22Rv1 (cell line): ENCODE measurements at regions not wholly inside any gene's neighbourhood (a gene's known extent, or its start where the extent isn't known, plus 50 kb on each side); places are given as distances from the start of the nearest gene placed in this dataset.

Source experiments
- ZFX ChIP-seq: fragments of 450-650 bp; IDR thresholded peaks from 2 replicates; pipeline ENCODE4 v1.6.1; 2017; ENCODE audit warnings: antibody characterized with exemption, borderline replicate concordance
- TF ChIP-seq, protein P1 (sequence below): fragments of 450-650 bp; IDR thresholded peaks from 2 replicates; pipeline ENCODE4 v1.5.1; 2017; ENCODE audit warnings: mild to moderate bottlenecking

GRCh38 chr2:48247206-48247605, 67.3 kb upstream of the FOXN2 start:
- TF ChIP-seq, protein P1, sequence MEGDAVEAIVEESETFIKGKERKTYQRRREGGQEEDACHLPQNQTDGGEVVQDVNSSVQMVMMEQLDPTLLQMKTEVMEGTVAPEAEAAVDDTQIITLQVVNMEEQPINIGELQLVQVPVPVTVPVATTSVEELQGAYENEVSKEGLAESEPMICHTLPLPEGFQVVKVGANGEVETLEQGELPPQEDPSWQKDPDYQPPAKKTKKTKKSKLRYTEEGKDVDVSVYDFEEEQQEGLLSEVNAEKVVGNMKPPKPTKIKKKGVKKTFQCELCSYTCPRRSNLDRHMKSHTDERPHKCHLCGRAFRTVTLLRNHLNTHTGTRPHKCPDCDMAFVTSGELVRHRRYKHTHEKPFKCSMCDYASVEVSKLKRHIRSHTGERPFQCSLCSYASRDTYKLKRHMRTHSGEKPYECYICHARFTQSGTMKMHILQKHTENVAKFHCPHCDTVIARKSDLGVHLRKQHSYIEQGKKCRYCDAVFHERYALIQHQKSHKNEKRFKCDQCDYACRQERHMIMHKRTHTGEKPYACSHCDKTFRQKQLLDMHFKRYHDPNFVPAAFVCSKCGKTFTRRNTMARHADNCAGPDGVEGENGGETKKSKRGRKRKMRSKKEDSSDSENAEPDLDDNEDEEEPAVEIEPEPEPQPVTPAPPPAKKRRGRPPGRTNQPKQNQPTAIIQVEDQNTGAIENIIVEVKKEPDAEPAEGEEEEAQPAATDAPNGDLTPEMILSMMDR = no peak
- TF ChIP-seq ZFX = no peak
